IPS-NIHi11 (cell line): ENCODE measurements at regions not wholly inside any gene's neighbourhood (a gene's known extent, or its start where the extent isn't known, plus 50 kb on each side); places are given as distances from the start of the nearest gene placed in this dataset.
A peak's percentile ranks its signal among the peaks of the same experiment; 100 is the strongest.

ENCODE experiments used
- DNase-seq: peaks from one replicate; pipeline ENCODE4 v3.0.0; 2012; ENCODE audit warnings: mixed read lengths, low spot score

- no peak for DNase-seq
Measured at GRCh38 chr4:115938764-115939443, 825.5 kb upstream of the NDST4 start.

- DNase-seq = no peak
Measured at GRCh38 chr4:115929373-115929772, 816.0 kb upstream of the NDST4 start.

GRCh38 chr4:115927382-115927781, 814.0 kb upstream of the NDST4 start:
- DNase-seq = no peak

GRCh38 chr4:115923152-115923551, 809.7 kb upstream of the NDST4 start:
- no peak for DNase-seq

- DNase-seq = no peak
Measured at GRCh38 chr4:115920637-115921036, 807.2 kb upstream of the NDST4 start.

- no peak for DNase-seq
Measured at GRCh38 chr4:115918149-115918548, 804.7 kb upstream of the NDST4 start.

- DNase-seq = no peak
Measured at GRCh38 chr4:115906428-115906827, 793.0 kb upstream of the NDST4 start.

GRCh38 chr4:115883847-115884246, 770.4 kb upstream of the NDST4 start:
- no peak for DNase-seq

GRCh38 chr4:115883231-115883630, 769.8 kb upstream of the NDST4 start:
- DNase-seq = no peak

GRCh38 chr4:115873048-115873447, 759.6 kb upstream of the NDST4 start:
- no peak for DNase-seq

GRCh38 chr4:115871596-115871995, 758.2 kb upstream of the NDST4 start:
- no peak for DNase-seq

GRCh38 chr4:115866364-115866896, 753.0 kb upstream of the NDST4 start:
- no peak for DNase-seq

GRCh38 chr4:115865736-115866135, 752.3 kb upstream of the NDST4 start:
- DNase-seq = no peak

- no peak for DNase-seq
Measured at GRCh38 chr4:115852767-115853091, 739.3 kb upstream of the NDST4 start.

- peak; percentile 68 for DNase-seq
Measured at GRCh38 chr4:115851918-115852766, 738.7 kb upstream of the NDST4 start.

- no peak for DNase-seq
Measured at GRCh38 chr4:115850799-115851509, 737.5 kb upstream of the NDST4 start.

GRCh38 chr4:115844180-115844579, 730.8 kb upstream of the NDST4 start:
- DNase-seq = no peak

GRCh38 chr4:115841871-115842270, 728.5 kb upstream of the NDST4 start:
- DNase-seq = no peak

GRCh38 chr4:115834441-115834840, 721.0 kb upstream of the NDST4 start:
- DNase-seq = no peak

GRCh38 chr4:115824630-115825029, 711.2 kb upstream of the NDST4 start:
- no peak for DNase-seq

GRCh38 chr4:115803825-115804224, 690.4 kb upstream of the NDST4 start:
- no peak for DNase-seq

- no peak for DNase-seq
Measured at GRCh38 chr4:115790812-115791211, 677.4 kb upstream of the NDST4 start.
